Activated CD8-positive, alpha-beta T cell treated with anti-CD3 and anti-CD28 coated beads, Interleukin-2, amount 10 ng/mL, durations not matched to agents 7 days and 5 days (primary cell): ENCODE measurements at regions not wholly inside any gene's neighbourhood (a gene's known extent, or its start where the extent isn't known, plus 50 kb on each side); places are given as distances from the start of the nearest gene placed in this dataset.

Experiments
- ATAC-seq: fragments of 150-1000 bp; cut with Tn5 transposase; one replicate; pipeline ENCODE4 v1.10.0; 2021; ENCODE audit warnings: moderate library complexity
- CTCF ChIA-PET: fragments of 350-600 bp; sonication (Branson Sonifier 250); formaldehyde crosslinking; loops from one replicate; lab custom pipeline; 2021; ENCODE audit warnings: antibody characterized with exemption; lab: Charles Lee
- POLR2A ChIA-PET: fragments of 350-600 bp; sonication (Branson Sonifier 250); formaldehyde crosslinking; loops from one replicate; lab custom pipeline; 2021; ENCODE audit warnings: antibody characterized with exemption; lab: Charles Lee
- DNase-seq: peaks from one replicate; pipeline ENCODE4 v3.0.0-alpha.2; 2020
- H3K27ac Mint-ChIP-seq: one replicate; pipeline ENCODE4 v1.8.0; 2021; ENCODE audit warnings: mild to moderate bottlenecking, mixed read lengths
- H3K27me3 Mint-ChIP-seq: one replicate; pipeline ENCODE4 v1.8.0; 2021; ENCODE audit warnings: low read depth, mixed read lengths
- H3K36me3 Mint-ChIP-seq: one replicate; pipeline ENCODE4 v1.8.0; 2021; ENCODE audit warnings: low read depth, mixed read lengths
- H3K4me1 Mint-ChIP-seq: one replicate; pipeline ENCODE4 v1.8.0; 2021; ENCODE audit warnings: low read depth, mixed read lengths
- H3K4me3 Mint-ChIP-seq: one replicate; pipeline ENCODE4 v1.8.0; 2021; ENCODE audit warnings: mild to moderate bottlenecking, mixed read lengths
- H3K9me3 Mint-ChIP-seq: one replicate; pipeline ENCODE4 v1.8.0; 2022; ENCODE audit warnings: mixed read lengths; ENCODE audit not compliant: insufficient read depth

GRCh38 chr11:28736256-28736655 is 628.1 kb downstream of the METTL15 start:
- POLR2A ChIA-PET, result no interaction called here
- no peak for ATAC-seq
- no peaks in the 10 kb centered on the region for H3K9me3 Mint-ChIP-seq
- H3K36me3 Mint-ChIP-seq, result no peaks in the 10 kb centered on the region
- H3K27me3 Mint-ChIP-seq, result no peaks in the 10 kb centered on the region
- DNase-seq, result no peak
- no peaks in the 10 kb centered on the region for H3K4me1 Mint-ChIP-seq
- no peak overlapping the region for H3K27ac Mint-ChIP-seq
- CTCF ChIA-PET, result no interaction called here
- H3K4me3 Mint-ChIP-seq, result no peak overlapping the region

DNA sequence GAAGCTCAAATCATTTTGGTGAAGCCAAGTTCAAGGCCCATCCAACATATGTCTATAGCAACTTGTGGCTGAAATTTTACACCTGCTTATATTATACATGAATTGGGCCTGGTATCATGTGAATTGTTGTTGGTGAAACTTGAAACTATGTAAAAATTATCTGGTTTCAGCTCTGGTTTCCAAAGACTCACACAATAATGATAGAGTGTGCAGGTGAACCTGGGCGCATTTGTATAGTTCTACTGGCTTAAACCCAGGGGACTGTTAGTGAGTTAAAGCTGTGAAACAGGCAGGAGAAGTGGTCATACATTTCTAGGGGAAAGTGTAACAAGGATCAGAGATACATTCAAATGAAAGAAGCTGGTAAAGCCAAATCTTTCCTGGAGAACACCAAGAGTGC is 627.3 kb downstream of the METTL15 start:
- CTCF ChIA-PET, result no interaction called here

GRCh38 chr11:28730889-28731288 is 622.7 kb downstream of the METTL15 start:
- Mint-ChIP-seq H3K27me3 (no peaks in the 10 kb centered on the region), H3K27ac (no peak overlapping the region), H3K36me3 (no peaks in the 10 kb centered on the region), H3K4me3 (no peak overlapping the region), H3K4me1 (no peaks in the 10 kb centered on the region), H3K9me3 (peaks cover 4% of the 10 kb centered on the region)
- CTCF ChIA-PET, result no interaction called here
- DNase-seq, result no peak
- POLR2A ChIA-PET, result no interaction called here
- ATAC-seq, result no peak

More for the DNA sequence above, 627.3 kb downstream of the METTL15 start:
- Mint-ChIP-seq H3K27me3 (no peaks in the 10 kb centered on the region), H3K36me3 (no peaks in the 10 kb centered on the region), H3K9me3 (no peaks in the 10 kb centered on the region), H3K27ac (no peak overlapping the region), H3K4me1 (no peaks in the 10 kb centered on the region), H3K4me3 (no peak overlapping the region)
- DNase-seq (no peak), ATAC-seq (no peak)
- POLR2A ChIA-PET, result no interaction called here

DNA sequence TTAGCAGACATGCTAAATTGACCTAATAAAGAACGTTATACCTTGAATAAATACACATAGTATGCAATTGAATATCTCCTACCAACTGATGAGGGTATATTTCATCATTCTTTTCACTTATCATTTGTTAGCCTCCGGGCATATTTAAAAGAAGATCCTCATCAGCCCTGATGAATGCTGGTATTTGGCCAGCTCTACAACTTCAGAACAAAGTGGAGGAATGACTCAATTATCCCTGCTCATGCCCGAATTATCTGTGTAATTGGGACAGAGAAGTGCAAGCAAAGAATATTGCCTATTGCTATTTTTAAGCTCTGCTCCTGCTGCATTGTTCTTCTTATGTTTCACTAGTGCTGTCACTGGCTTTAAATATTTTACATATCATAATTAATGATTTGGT is 622.1 kb downstream of the METTL15 start:
- ATAC-seq (no peak), DNase-seq (no peak)
- H3K4me1 Mint-ChIP-seq, result no peaks in the 10 kb centered on the region
- no peaks in the 10 kb centered on the region for H3K36me3 Mint-ChIP-seq
- POLR2A ChIA-PET, result no interaction called here
- no peaks in the 10 kb centered on the region for H3K27me3 Mint-ChIP-seq
- H3K4me3 Mint-ChIP-seq, result no peak overlapping the region
- H3K9me3 Mint-ChIP-seq, result peaks cover 4% of the 10 kb centered on the region
- H3K27ac Mint-ChIP-seq, result no peak overlapping the region
- CTCF ChIA-PET, result no interaction called here

- H3K9me3 Mint-ChIP-seq, result peaks cover 4% of the 10 kb centered on the region
- DNase-seq (no peak), ATAC-seq (no peak)
- no peaks in the 10 kb centered on the region for H3K36me3 Mint-ChIP-seq
- POLR2A ChIA-PET, result no interaction called here
- H3K4me3 Mint-ChIP-seq, result no peak overlapping the region
- H3K4me1 Mint-ChIP-seq, result no peaks in the 10 kb centered on the region
- H3K27me3 Mint-ChIP-seq, result no peaks in the 10 kb centered on the region
- CTCF ChIA-PET, result no interaction called here
- no peak overlapping the region for H3K27ac Mint-ChIP-seq
These were observed 621.2 kb downstream of the METTL15 start for GRCh38 chr11:28729339-28729738.

DNA sequence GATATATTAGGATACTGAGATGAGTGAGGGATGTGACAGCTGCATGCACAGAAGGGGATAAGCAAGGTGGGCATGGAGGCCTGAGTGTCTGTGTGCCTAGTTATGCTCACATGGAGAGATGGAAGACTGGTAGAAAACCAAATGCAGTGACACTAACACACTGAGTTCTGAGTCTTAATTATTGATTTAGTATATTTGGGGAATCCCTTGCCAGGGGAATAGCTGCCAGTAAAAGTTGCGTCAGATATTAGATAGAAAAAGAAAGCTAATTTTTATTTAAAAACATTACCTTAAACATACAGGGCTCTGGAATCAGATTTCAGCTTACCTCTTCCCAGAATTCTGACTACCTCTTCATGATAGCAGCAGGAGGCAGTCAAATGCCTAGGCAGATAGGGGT is 620.5 kb downstream of the METTL15 start:
- Mint-ChIP-seq H3K4me1 (no peaks in the 10 kb centered on the region), H3K36me3 (no peaks in the 10 kb centered on the region), H3K4me3 (no peak overlapping the region), H3K9me3 (peaks cover 4% of the 10 kb centered on the region), H3K27me3 (no peaks in the 10 kb centered on the region), H3K27ac (no peak overlapping the region)
- CTCF ChIA-PET, result no interaction called here
- POLR2A ChIA-PET, result no interaction called here
- ATAC-seq, result no peak
- DNase-seq, result no peak

DNA sequence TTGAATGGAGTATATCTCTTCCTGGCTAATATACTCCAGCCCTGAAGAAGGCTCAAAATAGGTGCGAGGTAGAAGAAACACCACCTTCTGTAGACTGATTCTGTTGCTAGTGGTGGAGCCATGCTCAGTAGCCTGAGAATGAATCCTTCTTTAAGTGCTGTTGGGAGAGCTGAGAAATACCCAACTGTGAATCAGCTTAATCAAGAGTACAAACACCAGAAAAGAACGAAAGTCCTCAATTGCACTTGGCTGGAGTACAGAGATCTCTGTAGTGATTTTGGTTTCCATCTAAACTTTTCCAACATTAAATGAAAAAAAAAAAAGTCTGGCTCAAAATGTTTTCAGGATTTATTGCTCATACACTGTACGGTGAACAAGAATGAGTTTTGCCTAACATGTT is 619.1 kb downstream of the METTL15 start:
- no peaks in the 10 kb centered on the region for H3K27me3 Mint-ChIP-seq
- ATAC-seq, result no peak
- no peak for DNase-seq
- no peak overlapping the region for H3K27ac Mint-ChIP-seq
- H3K36me3 Mint-ChIP-seq, result no peaks in the 10 kb centered on the region
- H3K9me3 Mint-ChIP-seq, result peaks cover 4% of the 10 kb centered on the region
- H3K4me1 Mint-ChIP-seq, result no peaks in the 10 kb centered on the region
- CTCF ChIA-PET, result no interaction called here
- H3K4me3 Mint-ChIP-seq, result no peak overlapping the region
- POLR2A ChIA-PET, result no interaction called here

DNA sequence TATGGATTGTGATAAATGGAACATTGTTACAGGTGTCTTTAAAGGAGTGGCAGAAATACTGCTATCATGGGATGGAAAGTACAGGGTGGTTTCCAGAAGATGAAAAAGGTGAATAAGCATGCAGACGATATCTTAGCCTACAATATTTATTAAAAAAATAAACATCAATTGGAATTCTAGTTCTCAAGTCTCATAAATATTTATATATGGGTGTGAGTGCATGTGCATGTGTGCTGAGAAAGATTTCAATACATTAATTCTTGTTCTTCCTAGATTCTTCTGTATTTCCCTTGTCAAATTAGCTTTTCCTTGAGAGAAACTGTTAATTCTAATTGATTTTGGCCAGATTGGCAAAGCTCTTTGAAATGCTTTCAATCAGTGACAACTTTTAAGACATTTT is 618.2 kb downstream of the METTL15 start:
- ChIA-PET CTCF (no interaction called here), POLR2A (no interaction called here)
- DNase-seq, result no peak
- Mint-ChIP-seq H3K36me3 (no peaks in the 10 kb centered on the region), H3K4me3 (no peak overlapping the region), H3K4me1 (no peaks in the 10 kb centered on the region), H3K9me3 (peaks cover 4% of the 10 kb centered on the region), H3K27me3 (no peaks in the 10 kb centered on the region), H3K27ac (no peak overlapping the region)
- no peak for ATAC-seq

GRCh38 chr11:28715726-28716125 is 607.5 kb downstream of the METTL15 start:
- CTCF ChIA-PET, result no interaction called here

GRCh38 chr11:28713850-28714249 is 605.7 kb downstream of the METTL15 start:
- no peak overlapping the region for H3K4me3 Mint-ChIP-seq
- H3K27ac Mint-ChIP-seq, result no peak overlapping the region
- ATAC-seq (no peak), DNase-seq (no peak)
- no peaks in the 10 kb centered on the region for H3K36me3 Mint-ChIP-seq
- H3K9me3 Mint-ChIP-seq, result peaks cover 4% of the 10 kb centered on the region
- ChIA-PET POLR2A (no interaction called here), CTCF (no interaction called here)
- no peaks in the 10 kb centered on the region for H3K4me1 Mint-ChIP-seq
- no peaks in the 10 kb centered on the region for H3K27me3 Mint-ChIP-seq

More at GRCh38 chr11:28715726-28716125, 607.5 kb downstream of the METTL15 start:
- no peak overlapping the region for H3K4me3 Mint-ChIP-seq
- no peaks in the 10 kb centered on the region for H3K36me3 Mint-ChIP-seq
- POLR2A ChIA-PET, result no interaction called here
- H3K4me1 Mint-ChIP-seq, result no peaks in the 10 kb centered on the region
- ATAC-seq (no peak), DNase-seq (no peak)
- no peak overlapping the region for H3K27ac Mint-ChIP-seq
- peaks cover 4% of the 10 kb centered on the region for H3K9me3 Mint-ChIP-seq
- no peaks in the 10 kb centered on the region for H3K27me3 Mint-ChIP-seq

DNA sequence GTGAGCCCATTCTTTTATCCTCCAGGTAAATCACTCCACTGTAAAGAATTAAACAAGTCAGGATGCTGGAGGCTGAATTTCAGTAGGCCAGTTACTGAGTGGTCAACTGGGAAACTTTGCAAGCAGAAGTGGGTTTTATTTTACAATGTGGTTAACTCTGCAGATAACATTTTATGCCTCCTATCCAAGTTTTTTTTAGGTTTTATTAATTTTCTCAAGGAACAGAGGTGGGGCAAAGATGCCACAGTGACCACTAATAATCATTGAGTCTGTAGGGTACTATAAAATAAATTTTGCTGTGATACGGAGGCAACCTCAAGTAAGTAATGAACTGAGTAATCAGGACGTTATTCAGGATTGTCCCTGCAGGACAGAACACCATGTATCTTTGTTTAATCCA is 599.9 kb downstream of the METTL15 start:
- POLR2A ChIA-PET, result no interaction called here
- DNase-seq (no peak), ATAC-seq (no peak)
- CTCF ChIA-PET, result no interaction called here
- Mint-ChIP-seq H3K9me3 (peaks cover 4% of the 10 kb centered on the region), H3K4me3 (no peak overlapping the region), H3K27ac (no peak overlapping the region), H3K27me3 (no peaks in the 10 kb centered on the region), H3K36me3 (no peaks in the 10 kb centered on the region), H3K4me1 (no peaks in the 10 kb centered on the region)

DNA sequence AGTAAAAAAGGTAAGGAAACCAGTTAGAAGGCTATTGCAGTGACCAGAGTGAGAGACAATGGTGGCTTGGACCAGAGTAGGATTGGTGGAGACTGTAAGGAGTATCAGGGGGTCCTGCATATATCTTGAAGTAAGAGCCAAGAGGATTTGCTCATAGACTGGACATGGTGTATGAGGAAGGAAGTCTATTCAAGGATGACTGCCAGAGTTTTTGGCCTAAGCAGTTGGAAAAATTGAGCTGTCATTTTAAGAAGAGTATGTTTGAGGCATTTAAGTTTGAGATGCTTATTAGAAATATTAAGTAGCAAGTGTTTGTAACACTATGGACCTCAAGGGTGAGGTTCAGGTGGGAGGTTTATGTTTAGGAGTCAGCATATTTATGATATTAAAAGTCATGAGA is 596.6 kb downstream of the METTL15 start:
- DNase-seq (no peak), ATAC-seq (no peak)
- Mint-ChIP-seq H3K27ac (no peak overlapping the region), H3K9me3 (no peaks in the 10 kb centered on the region), H3K4me3 (no peak overlapping the region), H3K4me1 (no peaks in the 10 kb centered on the region), H3K27me3 (no peaks in the 10 kb centered on the region), H3K36me3 (no peaks in the 10 kb centered on the region)
- POLR2A ChIA-PET, result no interaction called here
- CTCF ChIA-PET, result no interaction called here

- H3K27me3 Mint-ChIP-seq, result no peaks in the 10 kb centered on the region
- no peaks in the 10 kb centered on the region for H3K36me3 Mint-ChIP-seq
- ChIA-PET CTCF (no interaction called here), POLR2A (no interaction called here)
- no peak overlapping the region for H3K27ac Mint-ChIP-seq
- no peaks in the 10 kb centered on the region for H3K4me1 Mint-ChIP-seq
- DNase-seq (no peak), ATAC-seq (no peak)
- no peak overlapping the region for H3K4me3 Mint-ChIP-seq
- no peaks in the 10 kb centered on the region for H3K9me3 Mint-ChIP-seq
These were observed 595.2 kb downstream of the METTL15 start for GRCh38 chr11:28703371-28703770.
